Mesodermal cell (in vitro differentiated cells): ENCODE measurements at regions not wholly inside any gene's neighbourhood (a gene's known extent, or its start where the extent isn't known, plus 50 kb on each side); places are given as distances from the start of the nearest gene placed in this dataset.

ENCODE experiments used
- H3K27ac ChIP-seq: 2 replicates; pipeline ENCODE4 v1.7.0; 2013; ENCODE audit warnings: mild to moderate bottlenecking, low read depth, low read length, moderate library complexity; ENCODE audit not compliant: severe bottlenecking
- H3K36me3 ChIP-seq: 2 replicates; pipeline ENCODE4 v1.7.1; 2013; ENCODE audit warnings: mild to moderate bottlenecking, low read length, moderate library complexity; ENCODE audit not compliant: control insufficient read depth, insufficient read depth
- H3K4me1 ChIP-seq: one replicate; pipeline ENCODE4 v1.7.1; 2013; ENCODE audit warnings: mild to moderate bottlenecking, low read length; ENCODE audit not compliant: insufficient read depth, control insufficient read depth, poor library complexity, severe bottlenecking
- H3K4me3 ChIP-seq: 2 replicates; pipeline ENCODE4 v1.7.0; 2013; ENCODE audit warnings: low read length, control low read depth, mild to moderate bottlenecking; ENCODE audit not compliant: insufficient read depth, poor library complexity, severe bottlenecking; ENCODE audit errors: extremely low read depth
- H3K9me3 ChIP-seq: 2 replicates; pipeline ENCODE4 v1.7.1; 2013; ENCODE audit warnings: mild to moderate bottlenecking, low read length, moderate library complexity; ENCODE audit not compliant: control insufficient read depth
- WGBS, 2 experiments: methylation state at CpG; one replicate each; pipeline ENCODE4 v1.1.5; 2013; ENCODE audit warnings: missing lambda C conversion rate in 2 of 2; ENCODE audit not compliant: insufficient coverage in 2 of 2; 5-methylcytosine and 5-hydroxymethylcytosine counted together

- H3K36me3 ChIP-seq, result no peaks in the 10 kb centered on the region
- no peak overlapping the region for H3K4me3 ChIP-seq
- no peaks in the 10 kb centered on the region for H3K4me1 ChIP-seq
- no peaks in the 10 kb centered on the region for H3K9me3 ChIP-seq
- WGBS, 2 experiments, result 97 to 100% methylated on average over 4 of the region's 4 CpGs
- no peak overlapping the region for H3K27ac ChIP-seq
Observed at GRCh38 chr12:125225641-125226040, 160.4 kb downstream of the AACS start.

DNA sequence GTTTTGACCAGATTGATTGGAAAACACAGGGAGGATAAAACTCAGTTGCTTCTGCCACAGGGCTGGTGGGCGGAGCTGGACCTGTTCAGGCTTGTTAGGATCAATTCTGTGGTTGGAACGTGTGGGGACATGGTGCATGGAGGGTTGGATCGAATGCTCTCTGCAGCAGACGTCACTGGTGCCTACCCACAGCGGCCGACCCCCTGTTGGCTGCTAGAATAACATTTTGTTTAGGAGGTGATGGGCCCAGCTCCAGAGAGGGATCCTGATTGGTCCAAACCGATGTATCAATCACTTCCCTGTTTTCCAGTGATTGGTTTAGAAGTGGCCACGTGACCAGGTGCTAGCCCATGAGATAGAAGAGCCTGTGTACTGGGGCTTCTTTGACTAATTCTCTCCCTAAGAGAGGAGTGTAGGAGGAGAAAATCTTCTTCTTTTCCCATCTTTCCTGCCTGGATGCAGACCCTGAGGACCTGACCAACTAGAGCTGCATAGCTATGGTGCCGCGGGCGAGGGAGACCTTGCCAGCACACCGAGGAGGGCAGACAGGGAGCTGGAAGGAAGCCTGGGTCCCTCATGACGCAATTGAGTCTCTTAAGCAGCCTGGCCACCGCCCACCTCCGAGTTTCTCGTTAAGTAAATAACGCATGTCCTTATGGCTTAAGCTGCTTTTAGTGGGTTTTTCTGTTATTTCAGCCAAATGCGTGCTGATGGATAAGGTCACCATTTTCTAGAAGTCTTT, 163.5 kb downstream of the AACS start:
- WGBS, 2 experiments, result 84 to 90% methylated on average over 16 to 18 of the region's 18 CpGs
- H3K4me1 ChIP-seq, result no peaks in the 10 kb centered on the region
- H3K4me3 ChIP-seq, result no peak overlapping the region
- H3K27ac ChIP-seq, result no peak overlapping the region
- no peaks in the 10 kb centered on the region for H3K9me3 ChIP-seq
- H3K36me3 ChIP-seq, result no peaks in the 10 kb centered on the region

- H3K4me3 ChIP-seq, result no peak overlapping the region
- H3K27ac ChIP-seq, result no peak overlapping the region
- H3K9me3 ChIP-seq, result no peaks in the 10 kb centered on the region
- WGBS, 2 experiments, result 91 to 94% methylated on average over 11 to 14 of the region's 14 CpGs
- no peaks in the 10 kb centered on the region for H3K4me1 ChIP-seq
- no peaks in the 10 kb centered on the region for H3K36me3 ChIP-seq
Observed at GRCh38 chr12:125229878-125230530, 164.8 kb downstream of the AACS start.

DNA sequence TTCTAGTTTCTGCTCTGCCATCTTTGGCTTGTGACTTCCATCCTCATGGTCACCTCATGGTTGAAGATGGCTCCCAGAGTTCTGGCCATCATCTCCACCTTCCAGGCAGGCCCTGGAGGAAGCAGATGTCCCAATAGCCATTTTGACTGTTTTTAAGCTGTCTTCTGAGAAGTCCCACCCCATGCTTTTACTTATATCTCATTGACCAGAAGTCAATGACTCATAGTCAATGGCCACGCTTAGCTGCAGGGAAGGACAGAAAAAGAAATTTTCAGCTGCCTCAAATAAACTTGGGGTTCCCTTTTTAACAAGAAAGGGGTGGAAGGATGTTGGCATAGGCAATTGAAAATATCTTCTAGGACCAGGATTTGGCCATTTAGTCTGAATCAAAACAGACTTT, 168.1 kb downstream of the AACS start:
- Histone ChIP-seq H3K36me3 (no peaks in the 10 kb centered on the region), H3K4me3 (no peak overlapping the region), H3K9me3 (no peaks in the 10 kb centered on the region), H3K4me1 (no peaks in the 10 kb centered on the region), H3K27ac (no peak overlapping the region)
- 80% methylated on average over 1 of the region's 1 CpG; no CpG with 5 or more reads in 1 of the 2 experiments for WGBS, 2 experiments

DNA sequence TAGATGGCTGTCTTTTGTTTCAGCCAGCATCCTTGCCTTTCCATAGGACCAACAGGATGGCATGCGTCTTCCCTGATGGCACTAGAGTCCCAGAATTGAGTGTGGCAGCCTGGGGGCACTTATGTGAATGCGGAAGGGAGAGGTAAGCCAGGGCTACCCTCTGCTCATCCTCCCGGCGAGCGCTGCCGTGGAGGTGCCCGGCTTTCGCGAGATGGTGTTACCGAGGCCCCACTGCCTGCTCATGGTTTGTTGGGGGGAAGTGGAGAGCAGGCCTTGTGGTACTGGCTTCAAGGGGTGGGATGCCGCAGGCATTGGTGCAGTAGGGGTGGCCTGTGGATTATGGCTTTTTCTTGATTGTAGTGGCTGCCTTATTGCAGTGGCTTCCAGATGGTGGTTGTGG, 174.3 kb downstream of the AACS start:
- 94 to 98% methylated on average over 3 to 10 of the region's 11 CpGs for WGBS, 2 experiments
- Histone ChIP-seq H3K36me3 (no peaks in the 10 kb centered on the region), H3K4me1 (no peaks in the 10 kb centered on the region), H3K4me3 (no peak overlapping the region), H3K27ac (no peak overlapping the region), H3K9me3 (no peaks in the 10 kb centered on the region)

- Histone ChIP-seq H3K9me3 (no peaks in the 10 kb centered on the region), H3K27ac (no peak overlapping the region), H3K36me3 (no peaks in the 10 kb centered on the region), H3K4me1 (peaks cover under 1% of the 10 kb centered on the region), H3K4me3 (no peak overlapping the region)
- WGBS, 2 experiments, result 86 to 91% methylated on average over 12 to 13 of the region's 17 CpGs
Observed at GRCh38 chr12:125240717-125241116, 175.5 kb downstream of the AACS start.

DNA sequence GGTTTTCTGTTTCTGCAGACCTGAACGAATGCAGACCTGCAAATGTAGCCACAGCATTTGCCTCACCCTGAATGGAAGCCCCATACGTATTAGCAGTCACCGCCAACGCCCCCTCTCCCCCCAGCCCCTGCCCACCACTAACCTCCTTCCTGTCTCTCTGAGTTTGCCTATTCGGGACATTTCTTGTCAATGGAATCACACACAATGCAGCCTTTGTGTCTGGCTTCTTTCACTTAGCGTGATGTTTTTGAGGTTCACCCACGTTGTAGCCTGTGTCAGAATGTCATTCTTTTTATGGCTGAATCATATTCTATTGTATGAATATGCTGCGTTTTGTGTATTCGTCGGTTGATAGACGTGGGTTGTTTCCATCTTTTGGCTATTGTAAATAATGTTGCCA, 178.6 kb downstream of the AACS start:
- H3K4me3 ChIP-seq, result no peak overlapping the region
- H3K27ac ChIP-seq, result no peak overlapping the region
- H3K4me1 ChIP-seq, result peaks cover 7% of the 10 kb centered on the region
- no peaks in the 10 kb centered on the region for H3K9me3 ChIP-seq
- WGBS, 2 experiments, result 81 to 89% methylated on average over 11 of the region's 11 CpGs
- no peaks in the 10 kb centered on the region for H3K36me3 ChIP-seq

DNA sequence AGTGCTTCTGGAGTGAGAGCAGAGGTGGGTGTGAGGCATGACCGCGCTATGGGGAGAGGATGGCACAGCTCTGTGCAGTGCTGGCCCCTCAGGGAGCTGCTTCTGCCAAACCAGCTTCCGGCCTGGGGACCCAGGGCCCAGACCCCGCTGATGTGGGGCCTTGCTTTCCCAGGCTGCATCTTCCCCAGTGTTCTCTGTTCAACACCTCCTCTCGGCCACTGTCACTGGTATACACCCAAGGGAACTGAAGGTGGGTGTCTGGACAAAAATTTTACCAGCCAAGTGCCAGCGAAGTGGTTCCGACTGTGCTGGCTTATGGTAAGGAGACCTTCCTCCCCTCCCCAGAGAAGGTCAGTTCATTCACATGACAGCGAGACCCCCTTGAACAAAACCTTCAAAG, 179.1 kb downstream of the AACS start:
- 100% methylated on average over 1 to 7 of the region's 8 CpGs for WGBS, 2 experiments
- H3K4me1 ChIP-seq, result peaks cover 7% of the 10 kb centered on the region
- H3K36me3 ChIP-seq, result no peaks in the 10 kb centered on the region
- H3K4me3 ChIP-seq, result no peak overlapping the region
- no peaks in the 10 kb centered on the region for H3K9me3 ChIP-seq
- no peak overlapping the region for H3K27ac ChIP-seq

DNA sequence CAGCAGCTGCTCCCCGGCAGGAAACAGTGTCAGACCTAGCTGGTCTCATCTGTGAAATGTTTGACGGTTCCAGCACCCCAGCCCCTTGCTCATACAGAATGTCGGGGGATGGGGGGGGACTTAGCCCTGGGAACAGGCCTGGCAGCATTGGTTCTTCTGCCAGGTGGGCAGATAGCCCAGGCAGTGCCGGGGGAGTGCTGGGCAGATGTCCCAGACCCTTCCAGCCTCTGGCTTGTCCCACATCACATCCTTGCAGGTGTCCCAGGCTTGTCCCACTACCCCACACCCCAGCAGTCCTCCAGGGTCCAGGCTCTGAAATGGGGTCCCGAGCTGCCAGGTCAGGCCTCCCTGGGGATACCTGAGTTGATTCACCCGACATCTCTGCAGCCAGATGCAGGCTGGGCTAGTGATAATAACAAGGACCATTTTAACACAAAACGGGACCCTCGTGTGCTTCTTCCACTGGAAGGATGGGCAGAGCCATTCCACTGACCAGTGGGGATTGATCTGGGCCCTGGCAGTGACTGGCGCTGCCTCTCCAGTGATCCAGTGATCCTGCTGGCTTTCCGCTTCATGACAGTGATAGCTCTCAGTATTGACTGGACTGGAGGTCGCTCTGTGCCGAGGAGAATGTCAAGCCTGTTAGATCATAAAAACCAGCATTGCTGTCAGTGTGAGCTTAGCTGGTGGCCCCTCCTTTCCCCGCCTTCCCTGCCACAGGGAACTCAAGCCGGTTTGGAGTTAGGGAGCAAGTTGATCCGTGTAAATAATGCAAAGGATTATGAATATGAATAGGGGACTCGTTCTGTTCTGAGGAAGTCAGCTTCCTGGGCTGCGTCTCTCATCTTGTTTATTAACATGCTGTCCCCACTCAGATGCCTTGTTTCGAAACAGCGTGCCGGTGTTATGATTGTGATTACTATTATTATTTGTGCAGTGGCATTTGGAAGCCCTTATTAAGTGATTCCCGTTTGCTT, 180.6 kb downstream of the AACS start:
- no peak overlapping the region for H3K4me3 ChIP-seq
- no peak overlapping the region for H3K27ac ChIP-seq
- H3K9me3 ChIP-seq, result no peaks in the 10 kb centered on the region
- H3K4me1 ChIP-seq, result peaks cover 7% of the 10 kb centered on the region
- no peaks in the 10 kb centered on the region for H3K36me3 ChIP-seq
- 80 to 84% methylated on average over 20 of the region's 21 CpGs for WGBS, 2 experiments

- Histone ChIP-seq H3K4me1 (peaks cover 7% of the 10 kb centered on the region), H3K9me3 (no peaks in the 10 kb centered on the region), H3K36me3 (no peaks in the 10 kb centered on the region), H3K4me3 (no peak overlapping the region), H3K27ac (no peak overlapping the region)
- WGBS, 2 experiments, result 95 to 98% methylated on average over 5 to 7 of the region's 7 CpGs
Observed at GRCh38 chr12:125247477-125247876, 182.2 kb downstream of the AACS start.
